HEK293 (cell line): ENCODE measurements at regions not wholly inside any gene's neighbourhood (a gene's known extent, or its start where the extent isn't known, plus 50 kb on each side); places are given as distances from the start of the nearest gene placed in this dataset.

Experiments used
- CTCF ChIA-PET: fragments of 350-600 bp; formaldehyde crosslinking; extraction: SDS; loops from one replicate; lab custom pipeline; 2021; ENCODE audit warnings: antibody characterized with exemption; lab: Yijun Ruan, JAX
- POLR2A ChIA-PET: fragments of 300-600 bp; formaldehyde crosslinking; extraction: SDS; loops from one replicate; lab custom pipeline; 2020; ENCODE audit warnings: antibody characterized with exemption, inconsistent platforms; lab: Yijun Ruan, JAX
- H3K27ac ChIP-seq: fragments of 200-500 bp; sonication (Bioruptor generic); 2 replicates; pipeline ENCODE4 v1.5.1; 2014; ENCODE audit warnings: low read depth, low read length, control low read depth, inconsistent platforms; ENCODE audit errors: extremely low read depth
- H3K36me3 ChIP-seq, 2 experiments: fragments of 200-500 bp in 1 of 2; sonication (Bioruptor generic) in 1 of 2; 1 replicate in 1 of 2; 2 replicates in 1 of 2; pipeline ENCODE4 v1.5.1; 2014 to 2017; ENCODE audit warnings: inconsistent platforms in 2 of 2, low read length in 2 of 2; ENCODE audit not compliant: control insufficient read depth in 2 of 2, insufficient read depth in 1 of 2
- H3K4me1 ChIP-seq: fragments of 200-500 bp; sonication (Bioruptor generic); 2 replicates; pipeline ENCODE4 v1.5.1; 2014; ENCODE audit warnings: mild to moderate bottlenecking, low read length, inconsistent platforms; ENCODE audit not compliant: control insufficient read depth, insufficient read depth
- H3K4me3 ChIP-seq: 2 replicates; pipeline ENCODE4 v1.5.1; 2011; ENCODE audit warnings: low read depth, mild to moderate bottlenecking, control low read depth, low read length, moderate library complexity
- H3K9me3 ChIP-seq: fragments of 200-500 bp; sonication (Bioruptor generic); 2 replicates; pipeline ENCODE4 v1.5.1; 2014; ENCODE audit warnings: low read depth, low read length, inconsistent platforms; ENCODE audit not compliant: control insufficient read depth, insufficient read depth
- GLIS1 ChIP-seq: fragments of 450-650 bp; formaldehyde crosslinking; IDR thresholded peaks from 2 replicates; pipeline ENCODE4 v1.5.1; 2016; ENCODE audit warnings: missing biosample characterization, missing genetic modification characterization
- GLIS2 ChIP-seq: fragments of 450-650 bp; formaldehyde crosslinking; IDR thresholded peaks from 2 replicates; pipeline ENCODE4 v1.5.1; 2016; ENCODE audit warnings: missing biosample characterization, missing genetic modification characterization
- HOXD13 ChIP-seq: sonication (generic); formaldehyde crosslinking; IDR thresholded peaks from 2 replicates; pipeline ENCODE4 v1.8.0; 2022; ENCODE audit warnings: missing genetic modification reagents, borderline replicate concordance
- KLF16 ChIP-seq: fragments of 450-650 bp; formaldehyde crosslinking; IDR thresholded peaks from 2 replicates; pipeline ENCODE4 v1.5.1; 2017; ENCODE audit warnings: missing biosample characterization, missing genetic modification characterization
- KLF8 ChIP-seq: fragments of 450-650 bp; formaldehyde crosslinking; IDR thresholded peaks from 2 replicates; pipeline ENCODE4 v1.5.1; 2016; ENCODE audit warnings: missing biosample characterization, missing genetic modification characterization
- OSR2 ChIP-seq: fragments of 450-650 bp; formaldehyde crosslinking; IDR thresholded peaks from 2 replicates; pipeline ENCODE4 v1.5.1; 2016; ENCODE audit warnings: missing biosample characterization, missing genetic modification characterization
- RBAK ChIP-seq: fragments of 450-650 bp; formaldehyde crosslinking; IDR thresholded peaks from 2 replicates; pipeline ENCODE4 v1.5.1; 2016; ENCODE audit warnings: missing biosample characterization, missing genetic modification characterization
- SCRT2 ChIP-seq: fragments of 450-650 bp; formaldehyde crosslinking; IDR thresholded peaks from 2 replicates; pipeline ENCODE4 v1.5.1; 2016; ENCODE audit warnings: missing biosample characterization, missing genetic modification characterization
- WT1 ChIP-seq: fragments of 450-650 bp; formaldehyde crosslinking; IDR thresholded peaks from 2 replicates; pipeline ENCODE4 v1.5.1; 2016; ENCODE audit warnings: missing biosample characterization, missing genetic modification characterization
- ZFHX2 ChIP-seq: fragments of 450-650 bp; formaldehyde crosslinking; conservative IDR thresholded peaks from 2 replicates; pipeline ENCODE4 v1.5.1; 2016; ENCODE audit warnings: missing biosample characterization, missing genetic modification characterization
- ZNF114 ChIP-seq: fragments of 450-650 bp; formaldehyde crosslinking; IDR thresholded peaks from 2 replicates; pipeline ENCODE4 v1.5.0; 2017; ENCODE audit warnings: missing biosample characterization, missing genetic modification characterization
- ZNF140 ChIP-seq: fragments of 450-650 bp; formaldehyde crosslinking; IDR thresholded peaks from 2 replicates; pipeline ENCODE4 v1.5.1; 2016; ENCODE audit warnings: missing biosample characterization, missing genetic modification characterization
- ZNF221 ChIP-seq: fragments of 450-650 bp; formaldehyde crosslinking; IDR thresholded peaks from 2 replicates; pipeline ENCODE4 v1.5.1; 2017; ENCODE audit warnings: missing biosample characterization, missing genetic modification characterization, borderline replicate concordance
- ZNF629 ChIP-seq: fragments of 450-650 bp; formaldehyde crosslinking; IDR thresholded peaks from 2 replicates; pipeline ENCODE4 v1.5.1; 2017; ENCODE audit warnings: missing biosample characterization, missing genetic modification characterization
- ZNF670 ChIP-seq: fragments of 450-650 bp; formaldehyde crosslinking; IDR thresholded peaks from 2 replicates; pipeline ENCODE4 v1.5.1; 2016; ENCODE audit warnings: missing biosample characterization, missing genetic modification characterization, low read depth
- ZNF677 ChIP-seq: fragments of 450-650 bp; IDR thresholded peaks from 2 replicates; pipeline ENCODE4 v1.5.0; 2018; ENCODE audit warnings: missing biosample characterization, mild to moderate bottlenecking, missing genetic modification characterization, moderate library complexity
- ZNF776 ChIP-seq: fragments of 450-650 bp; formaldehyde crosslinking; IDR thresholded peaks from 2 replicates; pipeline ENCODE4 v1.5.0; 2017; ENCODE audit warnings: missing biosample characterization, missing genetic modification characterization, borderline replicate concordance
- ZNF837 ChIP-seq: fragments of 450-650 bp; formaldehyde crosslinking; IDR thresholded peaks from 2 replicates; pipeline ENCODE4 v1.5.1; 2016; ENCODE audit warnings: missing biosample characterization, missing genetic modification characterization
- TF ChIP-seq, protein P1 (sequence below): fragments of 450-650 bp; formaldehyde crosslinking; IDR thresholded peaks from 2 replicates; pipeline ENCODE4 v1.5.1; 2016; ENCODE audit warnings: missing biosample characterization, missing genetic modification characterization
- TF ChIP-seq, protein P2 (sequence below): fragments of 450-650 bp; formaldehyde crosslinking; IDR thresholded peaks from 2 replicates; pipeline ENCODE4 v1.5.1; 2016; ENCODE audit warnings: missing biosample characterization, missing genetic modification characterization
- TF ChIP-seq, protein P3 (sequence below): fragments of 450-650 bp; formaldehyde crosslinking; IDR thresholded peaks from 2 replicates; pipeline ENCODE4 v1.5.1; 2017; ENCODE audit warnings: missing biosample characterization, missing genetic modification characterization
- TF ChIP-seq, protein P4 (sequence below): fragments of 450-650 bp; formaldehyde crosslinking; IDR thresholded peaks from 2 replicates; pipeline ENCODE4 v1.5.1; 2016; ENCODE audit warnings: missing biosample characterization, missing genetic modification characterization
- TF ChIP-seq, protein P5 (sequence below): fragments of 450-650 bp; formaldehyde crosslinking; IDR thresholded peaks from 2 replicates; pipeline ENCODE4 v1.5.1; 2016; ENCODE audit warnings: missing biosample characterization, missing genetic modification characterization, borderline replicate concordance
- TF ChIP-seq, protein P6 (sequence below): fragments of 450-650 bp; IDR thresholded peaks from 2 replicates; pipeline ENCODE4 v1.5.1; 2018; ENCODE audit warnings: missing biosample characterization, missing genetic modification characterization
- TF ChIP-seq, protein P7 (sequence below): sonication (generic); formaldehyde crosslinking; IDR thresholded peaks from 2 replicates; pipeline ENCODE4 v1.8.1; 2022; ENCODE audit warnings: mild to moderate bottlenecking, moderate library complexity, missing genetic modification reagents

DNA sequence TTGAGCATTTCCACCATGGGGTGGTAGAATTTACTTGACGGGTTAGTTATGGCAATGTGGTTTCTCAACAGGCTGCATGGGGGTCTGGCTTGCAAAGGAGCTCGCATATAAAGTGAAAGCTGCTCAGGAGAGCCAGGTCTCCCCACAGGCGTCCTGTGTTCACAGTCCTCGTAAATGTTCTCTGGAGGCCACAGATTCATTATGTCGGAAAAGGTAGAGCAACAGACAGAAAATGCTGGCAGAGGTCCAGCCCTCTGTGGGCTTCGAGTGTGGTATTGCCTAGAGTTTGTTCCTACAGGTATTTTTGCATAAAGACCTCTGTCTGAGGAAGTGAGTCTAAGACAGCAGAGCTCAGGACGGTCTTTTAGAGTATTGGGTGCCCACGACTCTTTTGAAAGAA, 96.4 kb downstream of the CDCA7 start:
- Histone ChIP-seq H3K4me3 (no peak overlapping the region), H3K36me3 (no peaks in the 10 kb centered on the region), H3K4me1 (0 out of 2 replicates have a peak, but pooled peaks cover 3% of the 10 kb centered on the region), H3K9me3 (no peaks in the 10 kb centered on the region), H3K27ac (no peak overlapping the region; the same call in 1 of the 2 replicates)
- TF ChIP-seq WT1 (tag by site-specific recombination) (no peak), ZNF140 (tag by site-specific recombination) (no peak), ZNF114 (no peak), GLIS1 (tag by site-specific recombination) (peak; percentile 24; the same call in 1 of the 2 replicates), GLIS2 (tag by site-specific recombination) (no peak), SCRT2 (tag by site-specific recombination) (peak; percentile 48; the same call in 1 of the 2 replicates)
- TF ChIP-seq, protein P1, sequence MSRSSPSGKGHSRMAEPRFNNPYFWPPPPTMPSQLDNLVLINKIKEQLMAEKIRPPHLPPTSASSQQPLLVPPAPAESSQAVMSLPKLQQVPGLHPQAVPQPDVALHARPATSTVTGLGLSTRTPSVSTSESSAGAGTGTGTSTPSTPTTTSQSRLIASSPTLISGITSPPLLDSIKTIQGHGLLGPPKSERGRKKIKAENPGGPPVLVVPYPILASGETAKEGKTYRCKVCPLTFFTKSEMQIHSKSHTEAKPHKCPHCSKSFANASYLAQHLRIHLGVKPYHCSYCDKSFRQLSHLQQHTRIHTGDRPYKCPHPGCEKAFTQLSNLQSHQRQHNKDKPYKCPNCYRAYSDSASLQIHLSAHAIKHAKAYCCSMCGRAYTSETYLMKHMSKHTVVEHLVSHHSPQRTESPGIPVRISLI (tag by site-specific recombination), result no peak
- TF ChIP-seq, protein P2, sequence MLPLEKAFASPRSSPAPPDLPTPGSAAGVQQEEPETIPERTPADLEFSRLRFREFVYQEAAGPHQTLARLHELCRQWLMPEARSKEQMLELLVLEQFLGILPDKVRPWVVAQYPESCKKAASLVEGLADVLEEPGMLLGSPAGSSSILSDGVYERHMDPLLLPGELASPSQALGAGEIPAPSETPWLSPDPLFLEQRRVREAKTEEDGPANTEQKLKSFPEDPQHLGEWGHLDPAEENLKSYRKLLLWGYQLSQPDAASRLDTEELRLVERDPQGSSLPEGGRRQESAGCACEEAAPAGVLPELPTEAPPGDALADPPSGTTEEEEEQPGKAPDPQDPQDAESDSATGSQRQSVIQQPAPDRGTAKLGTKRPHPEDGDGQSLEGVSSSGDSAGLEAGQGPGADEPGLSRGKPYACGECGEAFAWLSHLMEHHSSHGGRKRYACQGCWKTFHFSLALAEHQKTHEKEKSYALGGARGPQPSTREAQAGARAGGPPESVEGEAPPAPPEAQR (tag by site-specific recombination), result no peak
- CTCF ChIA-PET, result interaction anchor here (4.6 kb wide), 1 partner anchor 50 kb away, joined by 59 read pairs; no protein-coding TSS in a partner anchor
- POLR2A ChIA-PET, result no interaction called here

DNA sequence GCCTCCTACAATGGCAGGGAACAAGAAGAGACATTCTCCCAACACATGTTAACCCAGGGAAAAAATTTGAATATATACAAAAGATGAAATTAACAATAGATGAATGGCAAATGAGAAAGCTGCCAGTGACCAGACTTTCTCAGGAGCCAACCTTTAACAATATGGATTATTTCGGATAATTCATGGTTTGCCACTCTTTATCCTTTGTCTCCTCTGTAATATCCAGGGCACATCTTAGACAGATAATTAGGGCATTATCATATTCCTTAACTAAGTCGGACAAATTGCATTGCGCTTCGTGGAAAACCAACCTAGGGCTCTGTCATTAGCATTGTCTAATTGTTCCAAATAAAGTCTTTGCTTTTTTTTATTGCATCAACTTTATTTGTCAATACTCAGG, 97.3 kb downstream of the CDCA7 start:
- TF ChIP-seq ZNF677 (tag by site-specific recombination), result no peak
- TF ChIP-seq KLF16 (tag by site-specific recombination), result no peak
- TF ChIP-seq, protein P3, sequence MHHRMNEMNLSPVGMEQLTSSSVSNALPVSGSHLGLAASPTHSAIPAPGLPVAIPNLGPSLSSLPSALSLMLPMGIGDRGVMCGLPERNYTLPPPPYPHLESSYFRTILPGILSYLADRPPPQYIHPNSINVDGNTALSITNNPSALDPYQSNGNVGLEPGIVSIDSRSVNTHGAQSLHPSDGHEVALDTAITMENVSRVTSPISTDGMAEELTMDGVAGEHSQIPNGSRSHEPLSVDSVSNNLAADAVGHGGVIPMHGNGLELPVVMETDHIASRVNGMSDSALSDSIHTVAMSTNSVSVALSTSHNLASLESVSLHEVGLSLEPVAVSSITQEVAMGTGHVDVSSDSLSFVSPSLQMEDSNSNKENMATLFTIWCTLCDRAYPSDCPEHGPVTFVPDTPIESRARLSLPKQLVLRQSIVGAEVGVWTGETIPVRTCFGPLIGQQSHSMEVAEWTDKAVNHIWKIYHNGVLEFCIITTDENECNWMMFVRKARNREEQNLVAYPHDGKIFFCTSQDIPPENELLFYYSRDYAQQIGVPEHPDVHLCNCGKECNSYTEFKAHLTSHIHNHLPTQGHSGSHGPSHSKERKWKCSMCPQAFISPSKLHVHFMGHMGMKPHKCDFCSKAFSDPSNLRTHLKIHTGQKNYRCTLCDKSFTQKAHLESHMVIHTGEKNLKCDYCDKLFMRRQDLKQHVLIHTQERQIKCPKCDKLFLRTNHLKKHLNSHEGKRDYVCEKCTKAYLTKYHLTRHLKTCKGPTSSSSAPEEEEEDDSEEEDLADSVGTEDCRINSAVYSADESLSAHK (tag by site-specific recombination), result no peak
- TF ChIP-seq RBAK (tag by site-specific recombination), result no peak
- TF ChIP-seq, protein P4, sequence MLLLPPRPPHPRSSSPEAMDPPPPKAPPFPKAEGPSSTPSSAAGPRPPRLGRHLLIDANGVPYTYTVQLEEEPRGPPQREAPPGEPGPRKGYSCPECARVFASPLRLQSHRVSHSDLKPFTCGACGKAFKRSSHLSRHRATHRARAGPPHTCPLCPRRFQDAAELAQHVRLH (tag by site-specific recombination), result no peak
- no peak for TF ChIP-seq ZNF776
- no peak for TF ChIP-seq OSR2 (tag by site-specific recombination)
- TF ChIP-seq, protein P5, sequence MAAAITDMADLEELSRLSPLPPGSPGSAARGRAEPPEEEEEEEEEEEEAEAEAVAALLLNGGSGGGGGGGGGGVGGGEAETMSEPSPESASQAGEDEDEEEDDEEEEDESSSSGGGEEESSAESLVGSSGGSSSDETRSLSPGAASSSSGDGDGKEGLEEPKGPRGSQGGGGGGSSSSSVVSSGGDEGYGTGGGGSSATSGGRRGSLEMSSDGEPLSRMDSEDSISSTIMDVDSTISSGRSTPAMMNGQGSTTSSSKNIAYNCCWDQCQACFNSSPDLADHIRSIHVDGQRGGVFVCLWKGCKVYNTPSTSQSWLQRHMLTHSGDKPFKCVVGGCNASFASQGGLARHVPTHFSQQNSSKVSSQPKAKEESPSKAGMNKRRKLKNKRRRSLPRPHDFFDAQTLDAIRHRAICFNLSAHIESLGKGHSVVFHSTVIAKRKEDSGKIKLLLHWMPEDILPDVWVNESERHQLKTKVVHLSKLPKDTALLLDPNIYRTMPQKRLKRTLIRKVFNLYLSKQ (tag by site-specific recombination), result no peak
- TF ChIP-seq, protein P6, sequence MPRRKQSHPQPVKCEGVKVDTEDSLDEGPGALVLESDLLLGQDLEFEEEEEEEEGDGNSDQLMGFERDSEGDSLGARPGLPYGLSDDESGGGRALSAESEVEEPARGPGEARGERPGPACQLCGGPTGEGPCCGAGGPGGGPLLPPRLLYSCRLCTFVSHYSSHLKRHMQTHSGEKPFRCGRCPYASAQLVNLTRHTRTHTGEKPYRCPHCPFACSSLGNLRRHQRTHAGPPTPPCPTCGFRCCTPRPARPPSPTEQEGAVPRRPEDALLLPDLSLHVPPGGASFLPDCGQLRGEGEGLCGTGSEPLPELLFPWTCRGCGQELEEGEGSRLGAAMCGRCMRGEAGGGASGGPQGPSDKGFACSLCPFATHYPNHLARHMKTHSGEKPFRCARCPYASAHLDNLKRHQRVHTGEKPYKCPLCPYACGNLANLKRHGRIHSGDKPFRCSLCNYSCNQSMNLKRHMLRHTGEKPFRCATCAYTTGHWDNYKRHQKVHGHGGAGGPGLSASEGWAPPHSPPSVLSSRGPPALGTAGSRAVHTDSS (tag by site-specific recombination), result no peak
- TF ChIP-seq HOXD13 (CRISPR knock-in tag), result no peak
- TF ChIP-seq, protein P7, sequence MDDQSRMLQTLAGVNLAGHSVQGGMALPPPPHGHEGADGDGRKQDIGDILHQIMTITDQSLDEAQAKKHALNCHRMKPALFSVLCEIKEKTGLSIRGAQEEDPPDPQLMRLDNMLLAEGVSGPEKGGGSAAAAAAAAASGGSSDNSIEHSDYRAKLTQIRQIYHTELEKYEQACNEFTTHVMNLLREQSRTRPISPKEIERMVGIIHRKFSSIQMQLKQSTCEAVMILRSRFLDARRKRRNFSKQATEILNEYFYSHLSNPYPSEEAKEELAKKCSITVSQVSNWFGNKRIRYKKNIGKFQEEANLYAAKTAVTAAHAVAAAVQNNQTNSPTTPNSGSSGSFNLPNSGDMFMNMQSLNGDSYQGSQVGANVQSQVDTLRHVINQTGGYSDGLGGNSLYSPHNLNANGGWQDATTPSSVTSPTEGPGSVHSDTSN, result no peak
- no peak for TF ChIP-seq ZNF221 (tag by site-specific recombination)
- no peak for TF ChIP-seq ZFHX2 (tag by site-specific recombination)
- no peak for TF ChIP-seq ZNF629 (tag by site-specific recombination)
- no peak for TF ChIP-seq KLF8 (tag by site-specific recombination)
- no peak for TF ChIP-seq ZNF670 (tag by site-specific recombination)
- no peak for TF ChIP-seq ZNF837
- H3K9me3 ChIP-seq, result no peaks in the 10 kb centered on the region
- ChIA-PET CTCF (interaction anchor here (0.6 kb wide), 1 partner anchor 13 kb away, joined by 3 read pairs; no protein-coding TSS in a partner anchor), POLR2A (no interaction called here)
- H3K4me3 ChIP-seq, result no peak overlapping the region
- H3K27ac ChIP-seq, result no peak overlapping the region
- 0 out of 2 replicates have a peak, but pooled peaks cover 3% of the 10 kb centered on the region for H3K4me1 ChIP-seq
- no peaks in the 10 kb centered on the region for H3K36me3 ChIP-seq
